GM12891 (cell line): ENCODE measurements at regions not wholly inside any gene's neighbourhood (a gene's known extent, or its start where the extent isn't known, plus 50 kb on each side); places are given as distances from the start of the nearest gene placed in this dataset.
"Not testable (repeated sequence)": the region's sequence is repeated elsewhere in the genome, so short reads cannot be mapped to it uniquely, and the experiment has no call there.

Experiments used
- POLR2A ChIP-seq: IDR thresholded peaks from 2 replicates; pipeline ENCODE4 v1.6.1; 2011; ENCODE audit warnings: low read depth, low read length, control low read depth
- POLR2AphosphoS5 ChIP-seq: IDR thresholded peaks from 2 replicates; pipeline ENCODE4 v1.6.1; 2011; ENCODE audit warnings: low read depth, low read length, control low read depth
- SPI1 ChIP-seq: IDR thresholded peaks from 2 replicates; pipeline ENCODE4 v1.6.1; 2011; ENCODE audit warnings: low read depth, low read length, control low read depth
- TAF1 ChIP-seq: IDR thresholded peaks from 2 replicates; pipeline ENCODE4 v1.6.1; 2011; ENCODE audit warnings: low read depth, low read length, control low read depth

GRCh38 chr18:6572192-6572591 lies 157.3 kb upstream of the ARHGAP28 start:
- TF ChIP-seq TAF1, POLR2AphosphoS5, POLR2A, SPI1: not testable (repeated sequence)
